Esophagus squamous epithelium (tissue), 4 donors: ENCODE measurements at regions not wholly inside any gene's neighbourhood (a gene's known extent, or its start where the extent isn't known, plus 50 kb on each side); places are given as distances from the start of the nearest gene placed in this dataset.

Experiments used
- CTCF ChIP-seq, 6 experiments: fragments of 450-650 bp in 4 of 6; fragments of 200-600 bp in 2 of 6; sonication (generic) in 2 of 6; IDR thresholded peaks; one replicate each; pipeline ENCODE4 v1.5.1; 2016 to 2019; ENCODE audit warnings: antibody characterized with exemption in 6 of 6, mild to moderate bottlenecking in 4 of 6, moderate library complexity in 4 of 6
- POLR2A ChIP-seq, 4 donors: fragments of 450-650 bp; IDR thresholded peaks; one replicate each; pipeline ENCODE4 v1.6.1; 2017; ENCODE audit warnings: antibody characterized with exemption in 4 of 4, mild to moderate bottlenecking in 4 of 4, moderate library complexity in 3 of 4

GRCh38 chr5:67619636-67620035, 423.0 kb upstream of the CD180 start:
- no peak for TF ChIP-seq CTCF (IDR thresholded peaks at IDR 0.05)
- no peak for TF ChIP-seq POLR2A (IDR thresholded peaks at IDR 0.05)
